Mucosa of stomach (tissue), 1 donor: ENCODE measurements at regions not wholly inside any gene's neighbourhood (a gene's known extent, or its start where the extent isn't known, plus 50 kb on each side); places are given as distances from the start of the nearest gene placed in this dataset.
"Not testable (repeated sequence)": the region's sequence is repeated elsewhere in the genome, so short reads cannot be mapped to it uniquely, and the experiment has no call there.

Experiments
- H3K27me3 ChIP-seq: one replicate; pipeline ENCODE4 v1.7.0; 2013; ENCODE audit warnings: mild to moderate bottlenecking, low read length; ENCODE audit not compliant: control insufficient read depth, insufficient read depth
- H3K36me3 ChIP-seq: one replicate; pipeline ENCODE4 v1.7.0; 2013; ENCODE audit warnings: low read length; ENCODE audit not compliant: control insufficient read depth, insufficient read depth
- H3K4me1 ChIP-seq: one replicate; pipeline ENCODE4 v1.7.0; 2013; ENCODE audit warnings: mild to moderate bottlenecking, low read length; ENCODE audit not compliant: control insufficient read depth, insufficient read depth
- H3K4me3 ChIP-seq: one replicate; pipeline ENCODE4 v1.7.0; 2013; ENCODE audit warnings: low read length
- H3K9ac ChIP-seq: one replicate; pipeline ENCODE4 v1.7.0; 2013; ENCODE audit warnings: mild to moderate bottlenecking, low read length, moderate library complexity
- H3K9me3 ChIP-seq: one replicate; pipeline ENCODE4 v1.7.0; 2013; ENCODE audit warnings: mild to moderate bottlenecking, low read length, moderate library complexity; ENCODE audit not compliant: control insufficient read depth
- donor health status: Pancreatic carcinoma.

GRCh38 chr2:16379901-16380300 lies 285.7 kb downstream of the CYRIA start:
- H3K36me3 ChIP-seq, H3K4me1 ChIP-seq, H3K9me3 ChIP-seq, H3K27me3 ChIP-seq, H3K9ac ChIP-seq, H3K4me3 ChIP-seq: not testable (repeated sequence)

GRCh38 chr2:16379061-16379460 lies 286.6 kb downstream of the CYRIA start:
- not testable (repeated sequence) for H3K9ac ChIP-seq, H3K4me1 ChIP-seq, H3K36me3 ChIP-seq

GRCh38 chr2:16378031-16378430 lies 287.6 kb downstream of the CYRIA start:
- no peaks in the 10 kb centered on the region for H3K27me3 ChIP-seq
- no peak overlapping the region for H3K9ac ChIP-seq
- no peaks in the 10 kb centered on the region for H3K9me3 ChIP-seq
- no peak overlapping the region for H3K4me3 ChIP-seq
- no peaks in the 10 kb centered on the region for H3K36me3 ChIP-seq
- H3K4me1 ChIP-seq, result no peaks in the 10 kb centered on the region

More at GRCh38 chr2:16379061-16379460, 286.6 kb downstream of the CYRIA start:
- H3K9me3 ChIP-seq, H3K4me3 ChIP-seq, H3K27me3 ChIP-seq: not testable (repeated sequence)

GRCh38 chr2:16375981-16376380 lies 289.7 kb downstream of the CYRIA start:
- no peaks in the 10 kb centered on the region for H3K36me3 ChIP-seq
- no peak overlapping the region for H3K9ac ChIP-seq
- no peaks in the 10 kb centered on the region for H3K4me1 ChIP-seq
- no peaks in the 10 kb centered on the region for H3K27me3 ChIP-seq
- H3K9me3 ChIP-seq, result no peaks in the 10 kb centered on the region
- no peak overlapping the region for H3K4me3 ChIP-seq

- Histone ChIP-seq H3K4me3 (no peak overlapping the region), H3K4me1 (no peaks in the 10 kb centered on the region), H3K36me3 (no peaks in the 10 kb centered on the region), H3K9me3 (no peaks in the 10 kb centered on the region), H3K9ac (no peak overlapping the region), H3K27me3 (no peaks in the 10 kb centered on the region)
Measured at GRCh38 chr2:16375351-16375750, 290.3 kb downstream of the CYRIA start.

GRCh38 chr2:16374671-16375070 lies 291.0 kb downstream of the CYRIA start:
- H3K4me1 ChIP-seq, result no peaks in the 10 kb centered on the region
- H3K36me3 ChIP-seq, result no peaks in the 10 kb centered on the region
- H3K9me3 ChIP-seq, result no peaks in the 10 kb centered on the region
- no peak overlapping the region for H3K9ac ChIP-seq
- no peak overlapping the region for H3K4me3 ChIP-seq
- H3K27me3 ChIP-seq, result no peaks in the 10 kb centered on the region

GRCh38 chr2:16373341-16373740 lies 292.3 kb downstream of the CYRIA start:
- Histone ChIP-seq H3K4me3 (no peak overlapping the region), H3K9ac (no peak overlapping the region), H3K4me1 (no peaks in the 10 kb centered on the region), H3K9me3 (no peaks in the 10 kb centered on the region), H3K27me3 (no peaks in the 10 kb centered on the region), H3K36me3 (no peaks in the 10 kb centered on the region)

- H3K27me3 ChIP-seq, result no peaks in the 10 kb centered on the region
- no peaks in the 10 kb centered on the region for H3K9me3 ChIP-seq
- no peak overlapping the region for H3K9ac ChIP-seq
- H3K36me3 ChIP-seq, result no peaks in the 10 kb centered on the region
- H3K4me1 ChIP-seq, result no peaks in the 10 kb centered on the region
- no peak overlapping the region for H3K4me3 ChIP-seq
Measured at GRCh38 chr2:16371751-16372150, 293.9 kb downstream of the CYRIA start.

GRCh38 chr2:16368951-16369350 lies 296.7 kb downstream of the CYRIA start:
- H3K9ac ChIP-seq, result no peak overlapping the region
- no peak overlapping the region for H3K4me3 ChIP-seq
- H3K36me3 ChIP-seq, result no peaks in the 10 kb centered on the region
- H3K9me3 ChIP-seq, result no peaks in the 10 kb centered on the region
- H3K4me1 ChIP-seq, result no peaks in the 10 kb centered on the region
- H3K27me3 ChIP-seq, result no peaks in the 10 kb centered on the region

GRCh38 chr2:16368328-16368727 lies 297.3 kb downstream of the CYRIA start:
- Histone ChIP-seq H3K4me1 (no peaks in the 10 kb centered on the region), H3K9ac (no peak overlapping the region), H3K4me3 (no peak overlapping the region), H3K9me3 (no peaks in the 10 kb centered on the region), H3K27me3 (no peaks in the 10 kb centered on the region), H3K36me3 (no peaks in the 10 kb centered on the region)

GRCh38 chr2:16365366-16365765 lies 300.3 kb downstream of the CYRIA start:
- no peaks in the 10 kb centered on the region for H3K9me3 ChIP-seq
- no peak overlapping the region for H3K9ac ChIP-seq
- H3K4me3 ChIP-seq, result no peak overlapping the region
- no peaks in the 10 kb centered on the region for H3K4me1 ChIP-seq
- no peaks in the 10 kb centered on the region for H3K36me3 ChIP-seq
- H3K27me3 ChIP-seq, result no peaks in the 10 kb centered on the region

GRCh38 chr2:16363581-16363980 lies 302.1 kb downstream of the CYRIA start:
- no peaks in the 10 kb centered on the region for H3K27me3 ChIP-seq

GRCh38 chr2:16362611-16363010 lies 303.0 kb downstream of the CYRIA start:
- Histone ChIP-seq H3K36me3 (no peaks in the 10 kb centered on the region), H3K9me3 (no peaks in the 10 kb centered on the region), H3K9ac (no peak overlapping the region), H3K4me1 (no peaks in the 10 kb centered on the region), H3K27me3 (no peaks in the 10 kb centered on the region), H3K4me3 (no peak overlapping the region)

More at GRCh38 chr2:16363581-16363980, 302.1 kb downstream of the CYRIA start:
- Histone ChIP-seq H3K4me3 (no peak overlapping the region), H3K36me3 (no peaks in the 10 kb centered on the region), H3K9ac (no peak overlapping the region), H3K4me1 (no peaks in the 10 kb centered on the region), H3K9me3 (no peaks in the 10 kb centered on the region)
